Natural killer cell (primary cell): ENCODE measurements at regions not wholly inside any gene's neighbourhood (a gene's known extent, or its start where the extent isn't known, plus 50 kb on each side); places are given as distances from the start of the nearest gene placed in this dataset.

Source experiments
- ATAC-seq, 3 donors: fragments of 150-1000 bp in 2 of 3; fragments of 200-7000 bp in 1 of 3; cut with Tn5 transposase; 1 replicate in 1 of 3; 2 replicates in 2 of 3; pipeline ENCODE4 v1.10.0; 2021; ENCODE audit warnings: mild to moderate bottlenecking in 2 of 3, moderate library complexity in 2 of 3
- DNase-seq, 2 donors: peaks; one replicate each; pipeline versions ENCODE4 v3.0.0 to v3.0.0-alpha.2; 2013 to 2021; ENCODE audit warnings: mixed read lengths in 1 of 2
- H3K27ac ChIP-seq: one replicate; pipeline ENCODE4 v1.5.1; 2013; ENCODE audit warnings: mild to moderate bottlenecking, low read length
- H3K27me3 ChIP-seq: one replicate; pipeline ENCODE4 v1.6.1; 2013; ENCODE audit warnings: low read length; ENCODE audit not compliant: control insufficient read depth, insufficient read depth
- H3K36me3 ChIP-seq: one replicate; pipeline ENCODE4 v1.6.1; 2013; ENCODE audit warnings: low read length; ENCODE audit not compliant: control insufficient read depth, insufficient read depth
- H3K4me1 ChIP-seq: one replicate; pipeline ENCODE4 v1.6.1; 2013; ENCODE audit warnings: low read length; ENCODE audit not compliant: control insufficient read depth, insufficient read depth
- H3K4me3 ChIP-seq: one replicate; pipeline ENCODE4 v1.5.1; 2013; ENCODE audit warnings: low read length
- H3K9me3 ChIP-seq: one replicate; pipeline ENCODE4 v1.6.1; 2013; ENCODE audit warnings: low read length; ENCODE audit not compliant: control insufficient read depth, insufficient read depth
- H3K27ac Mint-ChIP-seq, 2 donors: one replicate each; pipeline ENCODE4 v1.8.0; 2022; ENCODE audit warnings: mild to moderate bottlenecking in 2 of 2, mixed read lengths in 2 of 2, moderate library complexity in 1 of 2
- H3K27me3 Mint-ChIP-seq, 2 donors: one replicate each; pipeline ENCODE4 v1.8.0; 2022; ENCODE audit warnings: low read depth in 2 of 2, mixed read lengths in 2 of 2
- H3K36me3 Mint-ChIP-seq: one replicate; pipeline ENCODE4 v1.8.0; 2022; ENCODE audit warnings: mixed read lengths
- H3K4me1 Mint-ChIP-seq, 2 donors: one replicate each; pipeline ENCODE4 v1.8.0; 2022; ENCODE audit warnings: mixed read lengths in 2 of 2
- H3K4me3 Mint-ChIP-seq: one replicate; pipeline ENCODE4 v1.8.0; 2022; ENCODE audit warnings: mild to moderate bottlenecking, moderate library complexity, mixed read lengths
- H3K9me3 Mint-ChIP-seq, 2 donors: one replicate each; pipeline ENCODE4 v1.8.0; 2022; ENCODE audit warnings: mixed read lengths in 2 of 2
- CTCF ChIP-seq: fragments of 200-600 bp; IDR thresholded peaks from one replicate; pipeline ENCODE4 v1.8.0; 2022; ENCODE audit warnings: antibody characterized with exemption
- WGBS: methylation state at CpG from one replicate; pipeline ENCODE4 v1.1.7; 2013; ENCODE audit warnings: missing lambda C conversion rate; ENCODE audit not compliant: insufficient coverage; 5-methylcytosine and 5-hydroxymethylcytosine counted together
- intact Hi-C: fragments of 100-400 bp; cut with micrococcal nuclease; formaldehyde crosslinking; loops from one replicate; pipeline ENCODE4 v1.14.2; 2022

- H3K4me3 Mint-ChIP-seq, result no peak overlapping the region
- H3K4me3 ChIP-seq, result no peak overlapping the region
- 80% methylated on average over 1 of the region's 1 CpG for WGBS
Observed at GRCh38 chr13:84238381-84238780, 356.1 kb upstream of the SLITRK1 start.

GRCh38 chr13:84237143-84237542 lies 354.9 kb upstream of the SLITRK1 start:
- H3K4me3 ChIP-seq, result no peak overlapping the region
- H3K4me1 ChIP-seq, result no peaks in the 10 kb centered on the region
- no peaks in the 10 kb centered on the region for H3K36me3 Mint-ChIP-seq
- H3K9me3 ChIP-seq, result no peaks in the 10 kb centered on the region
- 34% methylated on average over 3 of the region's 3 CpGs for WGBS
- ATAC-seq, result no peak
- no peak overlapping the region for H3K27ac ChIP-seq
- no peak for TF ChIP-seq CTCF
- H3K9me3 Mint-ChIP-seq, result peaks cover 0 to 2% of the 10 kb centered on the region in 2 donors
- H3K4me1 Mint-ChIP-seq, result peaks cover 5 to 6% of the 10 kb centered on the region in 2 donors
- no peaks in the 10 kb centered on the region for H3K36me3 ChIP-seq
- DNase-seq, result no peak
- H3K27me3 Mint-ChIP-seq, result no peaks in the 10 kb centered on the region
- peak overlapping the region in 1 of 2 donors; percentile 31 for H3K27ac Mint-ChIP-seq
- H3K27me3 ChIP-seq, result no peaks in the 10 kb centered on the region
- no peak overlapping the region for H3K4me3 Mint-ChIP-seq
- intact Hi-C loops, result no loop called here

More at GRCh38 chr13:84238381-84238780, 356.1 kb upstream of the SLITRK1 start:
- intact Hi-C loops, result no loop called here
- ATAC-seq (no peak), DNase-seq (no peak)
- peaks cover 5 to 6% of the 10 kb centered on the region in 2 donors for H3K4me1 Mint-ChIP-seq
- H3K9me3 Mint-ChIP-seq, result peaks cover 0 to 2% of the 10 kb centered on the region in 2 donors
- no peak overlapping the region for H3K27ac ChIP-seq
- no peaks in the 10 kb centered on the region for H3K36me3 Mint-ChIP-seq
- H3K27ac Mint-ChIP-seq, result no peak overlapping the region
- H3K36me3 ChIP-seq, result no peaks in the 10 kb centered on the region
- H3K27me3 ChIP-seq, result no peaks in the 10 kb centered on the region
- H3K4me1 ChIP-seq, result no peaks in the 10 kb centered on the region
- no peaks in the 10 kb centered on the region for H3K27me3 Mint-ChIP-seq
- TF ChIP-seq CTCF, result no peak
- H3K9me3 ChIP-seq, result no peaks in the 10 kb centered on the region

GRCh38 chr13:84234416-84234815 lies 352.1 kb upstream of the SLITRK1 start:
- Histone ChIP-seq H3K4me3 (no peak overlapping the region), H3K4me1 (no peaks in the 10 kb centered on the region), H3K27ac (no peak overlapping the region), H3K27me3 (no peaks in the 10 kb centered on the region), H3K36me3 (no peaks in the 10 kb centered on the region), H3K9me3 (no peaks in the 10 kb centered on the region)
- Mint-ChIP-seq H3K27ac (no peak overlapping the region), H3K4me1 (peaks cover 5 to 6% of the 10 kb centered on the region in 2 donors), H3K36me3 (no peaks in the 10 kb centered on the region), H3K9me3 (no peaks in the 10 kb centered on the region), H3K27me3 (no peaks in the 10 kb centered on the region), H3K4me3 (no peak overlapping the region)
- ATAC-seq, result no peak
- TF ChIP-seq CTCF, result no peak
- DNase-seq, result no peak
- intact Hi-C loops, result no loop called here

- no peaks in the 10 kb centered on the region for H3K9me3 Mint-ChIP-seq
- no peaks in the 10 kb centered on the region for H3K27me3 ChIP-seq
- DNase-seq (no peak), ATAC-seq (no peak)
- no peaks in the 10 kb centered on the region for H3K36me3 ChIP-seq
- no peak overlapping the region for H3K27ac ChIP-seq
- H3K4me1 ChIP-seq, result no peaks in the 10 kb centered on the region
- H3K27me3 Mint-ChIP-seq, result no peaks in the 10 kb centered on the region
- no peaks in the 10 kb centered on the region for H3K4me1 Mint-ChIP-seq
- no peaks in the 10 kb centered on the region for H3K9me3 ChIP-seq
- H3K4me3 ChIP-seq, result no peak overlapping the region
- no peak overlapping the region for H3K4me3 Mint-ChIP-seq
- no peaks in the 10 kb centered on the region for H3K36me3 Mint-ChIP-seq
- intact Hi-C loops, result no loop called here
- no peak overlapping the region for H3K27ac Mint-ChIP-seq
- TF ChIP-seq CTCF, result no peak
- no CpG with 5 or more reads among the region's 1 CpG for WGBS
Observed at GRCh38 chr13:84230568-84230967, 348.3 kb upstream of the SLITRK1 start.
